K562 (cell line): ENCODE measurements at regions not wholly inside any gene's neighbourhood (a gene's known extent, or its start where the extent isn't known, plus 50 kb on each side); places are given as distances from the start of the nearest gene placed in this dataset.

Source experiments
- ATAC-seq: fragments of 200-7000 bp; cut with Tn5 transposase; 3 replicates; pipeline ENCODE4 v1.9.1; 2020; ENCODE audit warnings: moderate library complexity
- BruUV-seq: library from RNA; stranded (reverse); fragments of 400-500 nt; replicated peaks from 2 replicates; lab custom pipeline; 2021; lab: Mats Ljungman, UMichigan
- CTCF ChIA-PET: fragments of 300-600 bp; formaldehyde crosslinking; extraction: SDS; loops from one replicate; lab custom pipeline; 2021; ENCODE audit warnings: low intra/inter-chr PET ratio; lab: Yijun Ruan, JAX
- POLR2A ChIA-PET: fragments of 300-600, 350-650 bp; sonication (Branson Sonifier 250); formaldehyde crosslinking; extraction: SDS; loops from one replicate; lab custom pipeline; 2021; ENCODE audit warnings: antibody characterized with exemption, inconsistent platforms; lab: Yijun Ruan, JAX
- DNase-seq, 4 experiments: peaks; one replicate each; pipeline versions ENCODE4 v3.0.0 to v3.0.0-alpha.2; 2011 to 2018; ENCODE audit warnings: low spot score in 3 of 4, mixed read lengths in 3 of 4; ENCODE audit errors: extremely low read depth in 1 of 4
- FAIRE-seq: peaks from 2 replicates; lab custom pipeline; 2011; peaks lifted over from hg19 to GRCh38; lab: Jason Lieb, UNC
- H2AFZ ChIP-seq: 2 replicates; pipeline ENCODE4 v1.6.0; 2011; ENCODE audit warnings: low read depth, low read length, control low read depth, inconsistent platforms
- H3K27ac ChIP-seq: fragments of 200-600 bp; 3 replicates; pipeline ENCODE4 v1.8.0; 2011; ENCODE audit warnings: low read depth, mild to moderate bottlenecking, control low read depth, inconsistent platforms, low read length, moderate library complexity, mixed read lengths; ENCODE audit errors: extremely low read depth
- H3K27me3 ChIP-seq, 2 experiments: fragments of 300-600 bp in 1 of 2; 2 replicates in 1 of 2; 3 replicates in 1 of 2; pipeline versions ENCODE4 v1.6.0 to v1.8.0; 2011; ENCODE audit warnings: inconsistent platforms in 2 of 2, low read length in 2 of 2, mild to moderate bottlenecking in 1 of 2, mixed read lengths in 1 of 2, moderate library complexity in 1 of 2; ENCODE audit not compliant: control insufficient read depth in 2 of 2, insufficient read depth in 2 of 2
- H3K36me3 ChIP-seq: fragments of 300-600 bp; 3 replicates; pipeline ENCODE4 v1.8.0; 2011; ENCODE audit warnings: mild to moderate bottlenecking, low read length, inconsistent platforms; ENCODE audit not compliant: control insufficient read depth, insufficient read depth
- H3K4me1 ChIP-seq, 2 experiments: fragments of 200-600 bp in 1 of 2; replicated peaks in 1 of 2; 2 replicates in 1 of 2; 3 replicates in 1 of 2; pipeline versions ENCODE4 v1.5.1 to v1.8.0; 2011; ENCODE audit warnings: inconsistent platforms in 2 of 2, low read length in 2 of 2, mild to moderate bottlenecking in 1 of 2, mixed read lengths in 1 of 2, moderate library complexity in 1 of 2; ENCODE audit not compliant: control insufficient read depth in 2 of 2, insufficient read depth in 2 of 2
- H3K4me2 ChIP-seq: 2 replicates; pipeline ENCODE4 v1.6.1; 2011; ENCODE audit warnings: low read length, control low read depth, inconsistent platforms, mixed read lengths; ENCODE audit not compliant: insufficient read depth
- H3K4me3 ChIP-seq: fragments of 200-600 bp; sonication (generic), shearing (Covaris generic); 2 replicates; pipeline ENCODE4 v1.5.1; 2016; ENCODE audit warnings: control low read depth, inconsistent platforms
- H3K79me2 ChIP-seq: fragments of 200-600 bp; 3 replicates; pipeline ENCODE4 v1.8.0; 2011; ENCODE audit warnings: low read length, inconsistent platforms; ENCODE audit not compliant: control insufficient read depth, insufficient read depth
- H3K9ac ChIP-seq, 2 experiments: 2 replicates each; pipeline versions ENCODE4 v1.6.0 to v1.6.1; 2011; ENCODE audit warnings: low read depth in 2 of 2, low read length in 2 of 2, control low read depth in 1 of 2, inconsistent platforms in 1 of 2, mild to moderate bottlenecking in 1 of 2, mixed read lengths in 1 of 2; ENCODE audit not compliant: insufficient read depth in 1 of 2
- H3K9me1 ChIP-seq: one replicate; pipeline ENCODE4 v1.6.0; 2011; ENCODE audit warnings: inconsistent platforms, mild to moderate bottlenecking, low read length, moderate library complexity; ENCODE audit not compliant: control insufficient read depth, insufficient read depth
- H3K9me3 ChIP-seq: replicated peaks from 2 replicates; pipeline ENCODE4 v1.5.1; 2011; ENCODE audit warnings: low read depth, low read length, inconsistent platforms; ENCODE audit not compliant: control insufficient read depth, insufficient read depth
- H4K20me1 ChIP-seq: replicated peaks from 2 replicates; pipeline ENCODE4 v1.6.1; 2011; ENCODE audit warnings: low read length, inconsistent platforms, mixed read lengths; ENCODE audit not compliant: control insufficient read depth, insufficient read depth
- CBX3 ChIP-seq, 2 experiments: IDR thresholded peaks; 1 replicate in 1 of 2; 2 replicates in 1 of 2; pipeline ENCODE4 v1.6.1; 2012; ENCODE audit warnings: inconsistent platforms in 2 of 2, low read length in 2 of 2, borderline replicate concordance in 1 of 2, control low read depth in 1 of 2
- HCFC1 ChIP-seq: IDR thresholded peaks from 2 replicates; pipeline ENCODE4 v1.6.1; 2012; ENCODE audit warnings: low read depth, low read length, improper control_type of control experiment
- HMGN3 ChIP-seq: IDR thresholded peaks from 2 replicates; pipeline ENCODE4 v1.6.1; 2011; ENCODE audit warnings: borderline replicate concordance, low read depth, mild to moderate bottlenecking, mixed read lengths, low read length; ENCODE audit not compliant: insufficient read length; ENCODE audit errors: extremely low read depth
- IFI16 ChIP-seq: fragments of 250-450 bp; sonication (Bioruptor Pico); IDR thresholded peaks from 2 replicates; pipeline ENCODE4 v2.1.2; 2022; ENCODE audit warnings: mild to moderate bottlenecking, inconsistent platforms
- TRIM25 ChIP-seq: fragments of 450-650 bp; IDR thresholded peaks from 2 replicates; pipeline ENCODE4 v1.7.0; 2016; ENCODE audit warnings: borderline replicate concordance
- ZNF121 ChIP-seq: sonication (generic); formaldehyde crosslinking; conservative IDR thresholded peaks from 2 replicates; pipeline ENCODE4 v1.8.0; 2022; ENCODE audit warnings: missing genetic modification reagents
- WGBS: fragments of 100-300 bp; shearing (Covaris generic); methylation state at CpG from one replicate; pipeline ENCODE4 v1.1.6; 2016; ENCODE audit warnings: low coverage, mixed read lengths; ENCODE audit not compliant: insufficient coverage; ENCODE audit errors: missing lambda C conversion rate; 5-methylcytosine and 5-hydroxymethylcytosine counted together
- in situ Hi-C: fragments of 300-500 bp; cut with MboI; formaldehyde crosslinking; loops from 4 replicates; pipeline ENCODE4 v1.15.0; 2018; ENCODE audit warnings: inconsistent platforms, mixed read lengths
- intact Hi-C: fragments of 100-400 bp; cut with micrococcal nuclease; formaldehyde crosslinking; loops from 2 replicates; pipeline ENCODE4 v1.14.2; 2022
- TF ChIP-seq, protein P1 (sequence below): fragments of 450-650 bp; formaldehyde crosslinking; conservative IDR thresholded peaks from 2 replicates; pipeline ENCODE4 v1.4.0; 2022; ENCODE audit warnings: mild to moderate bottlenecking, missing genetic modification characterization

- Histone ChIP-seq H4K20me1 (no peaks in the 10 kb centered on the region), H3K79me2 (no peaks in the 10 kb centered on the region), H3K4me3 (no peak overlapping the region), H3K4me1 (no peaks in the 10 kb centered on the region), H3K27me3 (no peaks in the 10 kb centered on the region), H3K27ac (no peak overlapping the region), H3K9me3 (no peaks in the 10 kb centered on the region), H3K4me2 (no peak overlapping the region), H3K9me1 (no peaks in the 10 kb centered on the region), H3K9ac (no peak overlapping the region), H2AFZ (no peak overlapping the region), H3K36me3 (no peaks in the 10 kb centered on the region)
- 0% methylated on average over 2 of the region's 2 CpGs for WGBS
- POLR2A ChIA-PET, result no interaction called here
- ATAC-seq (no peak), DNase-seq (no peak)
- in situ Hi-C loops (no loop called here), intact Hi-C loops (no loop called here)
- no TSS peak for BruUV-seq
- CTCF ChIA-PET, result no interaction called here
- TF ChIP-seq, protein P1, sequence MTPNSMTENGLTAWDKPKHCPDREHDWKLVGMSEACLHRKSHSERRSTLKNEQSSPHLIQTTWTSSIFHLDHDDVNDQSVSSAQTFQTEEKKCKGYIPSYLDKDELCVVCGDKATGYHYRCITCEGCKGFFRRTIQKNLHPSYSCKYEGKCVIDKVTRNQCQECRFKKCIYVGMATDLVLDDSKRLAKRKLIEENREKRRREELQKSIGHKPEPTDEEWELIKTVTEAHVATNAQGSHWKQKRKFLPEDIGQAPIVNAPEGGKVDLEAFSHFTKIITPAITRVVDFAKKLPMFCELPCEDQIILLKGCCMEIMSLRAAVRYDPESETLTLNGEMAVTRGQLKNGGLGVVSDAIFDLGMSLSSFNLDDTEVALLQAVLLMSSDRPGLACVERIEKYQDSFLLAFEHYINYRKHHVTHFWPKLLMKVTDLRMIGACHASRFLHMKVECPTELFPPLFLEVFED (CRISPR knock-in tag), result no peak
- TF ChIP-seq TRIM25, result no peak
- TF ChIP-seq CBX3 (IDR thresholded peaks at IDR 0.05; ENCODE audit: borderline replicate concordance in 1 of 2, low read length in 2 of 2), result no peak
- TF ChIP-seq IFI16 (CRISPR knock-in tag), result no peak
- TF ChIP-seq ZNF121 (CRISPR knock-in tag), result no peak
- TF ChIP-seq HCFC1, result no peak
- TF ChIP-seq HMGN3, result no peak
- TF ChIP-seq, all 486 proteins: peak for 0
- FAIRE-seq, result no peak
Observed at GRCh38 chr5:52702877-52703276, 84.8 kb upstream of the ITGA1 start.
